ENCODE measurements at regions not wholly inside any gene's neighbourhood (a gene's known extent, or its start where the extent isn't known, plus 50 kb on each side); places are given as distances from the start of the nearest gene placed in this dataset.

GRCh38 chr17:71458322-71458721, 662.5 kb upstream of the SOX9 start:
- Histone ChIP-seq H3K9me3 (no peaks in the 10 kb centered on the region), H3K4me1 (peaks cover 11% of the 10 kb centered on the region), H3K27ac (no peak overlapping the region), H3K4me3 (no peak overlapping the region), H3K27me3 (no peaks in the 10 kb centered on the region), H3K36me3 (no peaks in the 10 kb centered on the region)
- 52% methylated on average over 5 of the region's 5 CpGs for WGBS
- DNase-seq (ENCODE audit: low spot score in 2 of 2): no peak
- TF ChIP-seq POLR2AphosphoS5 (IDR thresholded peaks at IDR 0.05) (no peak), POLR2A (IDR thresholded peaks at IDR 0.05) (no peak), EP300 (IDR thresholded peaks at IDR 0.05) (no peak)
- TF ChIP-seq, protein P1, sequence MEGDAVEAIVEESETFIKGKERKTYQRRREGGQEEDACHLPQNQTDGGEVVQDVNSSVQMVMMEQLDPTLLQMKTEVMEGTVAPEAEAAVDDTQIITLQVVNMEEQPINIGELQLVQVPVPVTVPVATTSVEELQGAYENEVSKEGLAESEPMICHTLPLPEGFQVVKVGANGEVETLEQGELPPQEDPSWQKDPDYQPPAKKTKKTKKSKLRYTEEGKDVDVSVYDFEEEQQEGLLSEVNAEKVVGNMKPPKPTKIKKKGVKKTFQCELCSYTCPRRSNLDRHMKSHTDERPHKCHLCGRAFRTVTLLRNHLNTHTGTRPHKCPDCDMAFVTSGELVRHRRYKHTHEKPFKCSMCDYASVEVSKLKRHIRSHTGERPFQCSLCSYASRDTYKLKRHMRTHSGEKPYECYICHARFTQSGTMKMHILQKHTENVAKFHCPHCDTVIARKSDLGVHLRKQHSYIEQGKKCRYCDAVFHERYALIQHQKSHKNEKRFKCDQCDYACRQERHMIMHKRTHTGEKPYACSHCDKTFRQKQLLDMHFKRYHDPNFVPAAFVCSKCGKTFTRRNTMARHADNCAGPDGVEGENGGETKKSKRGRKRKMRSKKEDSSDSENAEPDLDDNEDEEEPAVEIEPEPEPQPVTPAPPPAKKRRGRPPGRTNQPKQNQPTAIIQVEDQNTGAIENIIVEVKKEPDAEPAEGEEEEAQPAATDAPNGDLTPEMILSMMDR (IDR thresholded peaks at IDR 0.05): no peak

- no peaks in the 10 kb centered on the region for H3K27me3 ChIP-seq
- 84% methylated on average over 4 of the region's 4 CpGs for WGBS
- TF ChIP-seq, protein P1 (IDR thresholded peaks at IDR 0.05): no peak
- TF ChIP-seq EP300 (IDR thresholded peaks at IDR 0.05) (no peak), POLR2AphosphoS5 (IDR thresholded peaks at IDR 0.05) (no peak), POLR2A (IDR thresholded peaks at IDR 0.05) (no peak)
- no peaks in the 10 kb centered on the region for H3K36me3 ChIP-seq
- H3K27ac ChIP-seq: no peak overlapping the region
- no peaks in the 10 kb centered on the region for H3K9me3 ChIP-seq
- peaks cover 11% of the 10 kb centered on the region for H3K4me1 ChIP-seq
- no peak for DNase-seq (ENCODE audit: low spot score in 2 of 2)
- H3K4me3 ChIP-seq: no peak overlapping the region
Observed at GRCh38 chr17:71460943-71461342, 659.9 kb upstream of the SOX9 start.

GRCh38 chr17:71461498-71462169, 659.2 kb upstream of the SOX9 start:
- DNase-seq (ENCODE audit: low spot score in 2 of 2): no peak
- TF ChIP-seq EP300 (IDR thresholded peaks at IDR 0.05): no peak
- TF ChIP-seq, protein P1 (IDR thresholded peaks at IDR 0.05): no peak
- no peak for TF ChIP-seq POLR2AphosphoS5 (IDR thresholded peaks at IDR 0.05)
- H3K27me3 ChIP-seq: no peaks in the 10 kb centered on the region
- H3K4me1 ChIP-seq: peaks cover 11% of the 10 kb centered on the region
- no peaks in the 10 kb centered on the region for H3K36me3 ChIP-seq
- H3K27ac ChIP-seq: no peak overlapping the region
- 83% methylated on average over 5 of the region's 5 CpGs for WGBS
- H3K4me3 ChIP-seq: no peak overlapping the region
- H3K9me3 ChIP-seq: no peaks in the 10 kb centered on the region

DNA sequence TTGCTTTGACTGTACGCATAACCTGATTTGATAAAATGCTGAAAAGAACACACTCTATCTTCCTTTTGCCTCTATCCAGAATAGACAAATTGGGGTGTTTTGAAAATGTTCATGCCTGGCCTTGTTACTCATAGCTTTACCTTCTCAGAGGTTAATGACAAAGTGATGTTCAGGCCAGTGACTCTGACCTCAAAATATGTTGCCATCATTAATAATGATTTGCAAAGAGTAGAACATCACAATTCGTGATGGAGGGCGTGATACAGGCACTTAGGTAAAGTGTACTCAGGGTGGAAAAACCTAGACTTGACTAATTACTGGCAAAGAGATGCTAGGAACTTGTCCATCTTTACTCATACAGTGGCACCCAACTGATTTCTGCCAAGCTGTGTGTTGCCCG, 656.6 kb upstream of the SOX9 start:
- TF ChIP-seq POLR2A (IDR thresholded peaks at IDR 0.05) (no peak), POLR2AphosphoS5 (IDR thresholded peaks at IDR 0.05) (no peak), EP300 (IDR thresholded peaks at IDR 0.05) (no peak)
- TF ChIP-seq, protein P1 (IDR thresholded peaks at IDR 0.05): no peak
- no peaks in the 10 kb centered on the region for H3K9me3 ChIP-seq
- no peaks in the 10 kb centered on the region for H3K27me3 ChIP-seq
- WGBS: 82% methylated on average over 4 of the region's 4 CpGs
- no peaks in the 10 kb centered on the region for H3K4me1 ChIP-seq
- no peaks in the 10 kb centered on the region for H3K36me3 ChIP-seq
- no peak overlapping the region for H3K27ac ChIP-seq
- no peak for DNase-seq (ENCODE audit: low spot score in 2 of 2)
- H3K4me3 ChIP-seq: no peak overlapping the region

DNA sequence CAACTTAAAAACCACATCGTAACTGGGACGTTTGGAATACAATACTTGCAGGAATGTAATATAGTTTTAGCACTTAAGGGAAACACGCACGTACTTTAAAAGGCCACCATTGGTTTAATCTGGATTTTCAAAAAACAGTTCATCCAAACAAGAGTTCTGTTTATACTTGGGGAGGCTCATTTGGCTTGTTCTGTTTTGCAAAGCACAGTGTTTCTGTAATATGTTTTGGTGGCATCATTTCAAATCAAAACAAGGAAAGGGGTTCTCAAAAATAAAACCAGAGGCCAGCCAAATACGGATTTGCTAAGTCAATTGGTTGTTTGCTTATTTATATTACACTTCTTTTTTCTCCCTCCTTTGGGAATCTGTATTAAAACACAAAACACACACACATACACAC, 656.1 kb upstream of the SOX9 start:
- H3K4me3 ChIP-seq: no peak overlapping the region
- no peak for DNase-seq (ENCODE audit: low spot score in 2 of 2)
- H3K4me1 ChIP-seq: no peaks in the 10 kb centered on the region
- no peaks in the 10 kb centered on the region for H3K9me3 ChIP-seq
- TF ChIP-seq EP300 (IDR thresholded peaks at IDR 0.05) (no peak), POLR2AphosphoS5 (IDR thresholded peaks at IDR 0.05) (no peak), POLR2A (IDR thresholded peaks at IDR 0.05) (no peak)
- TF ChIP-seq, protein P1 (IDR thresholded peaks at IDR 0.05): no peak
- WGBS: 77% methylated on average over 5 of the region's 5 CpGs
- H3K27ac ChIP-seq: no peak overlapping the region
- no peaks in the 10 kb centered on the region for H3K27me3 ChIP-seq
- no peaks in the 10 kb centered on the region for H3K36me3 ChIP-seq
